GM18873 (cell line): ENCODE measurements at regions not wholly inside any gene's neighbourhood (a gene's known extent, or its start where the extent isn't known, plus 50 kb on each side); places are given as distances from the start of the nearest gene placed in this dataset.

Experiments used
- ATAC-seq: cut with Tn5 transposase; IDR thresholded peaks from one replicate; pipeline ENCODE4 v1.9.1; 2021; ENCODE audit warnings: mild to moderate bottlenecking, moderate library complexity, moderate number of reproducible peaks; ENCODE audit not compliant: unreplicated experiment, low FRiP score

DNA sequence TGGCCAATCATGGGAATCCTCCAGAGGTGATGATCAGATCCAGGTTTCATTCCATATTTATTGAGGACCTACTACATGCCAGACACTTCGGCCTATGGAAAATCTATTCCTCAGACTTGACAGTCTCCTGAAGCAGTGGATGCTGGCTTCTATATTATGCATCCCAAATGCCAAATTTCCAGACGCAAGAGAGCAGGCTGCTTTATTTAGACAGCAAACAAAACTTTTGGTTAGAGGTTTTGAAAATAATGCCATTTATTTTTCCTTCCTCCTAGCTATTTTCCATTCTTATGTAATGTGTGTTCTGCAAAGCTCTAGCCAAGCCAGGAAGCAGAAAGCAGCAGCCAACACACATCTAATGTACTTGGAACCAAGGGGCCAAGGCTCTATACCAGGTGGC is 330.8 kb downstream of the GPAM start:
- no peak for ATAC-seq

DNA sequence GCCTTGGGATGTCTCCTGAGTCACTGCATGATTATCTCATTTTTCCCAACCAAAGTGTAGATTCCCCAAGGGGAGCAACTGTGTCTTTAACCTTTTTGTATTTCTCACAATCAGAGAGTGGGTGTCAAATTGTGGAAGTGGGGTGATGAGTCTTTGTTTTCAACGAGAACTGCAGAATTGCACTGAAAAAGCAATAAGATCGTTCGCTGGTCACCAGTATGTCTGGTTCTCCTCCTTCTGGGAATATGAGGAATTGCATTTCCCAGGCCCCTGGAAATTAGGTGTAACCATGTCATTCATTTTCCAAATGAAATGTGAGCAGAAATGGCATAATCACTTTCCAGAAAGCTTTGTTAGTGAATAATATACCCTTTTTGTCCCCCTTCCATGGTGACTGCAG is 326.9 kb downstream of the GPAM start:
- no peak for ATAC-seq

- no peak for ATAC-seq
These were observed 318.0 kb downstream of the GPAM start for GRCh38 chr10:111865550-111865949.

- no peak for ATAC-seq
These were observed 312.1 kb downstream of the GPAM start for GRCh38 chr10:111871458-111871857.

- no peak for ATAC-seq
These were observed 311.0 kb downstream of the GPAM start for GRCh38 chr10:111872591-111872990.

DNA sequence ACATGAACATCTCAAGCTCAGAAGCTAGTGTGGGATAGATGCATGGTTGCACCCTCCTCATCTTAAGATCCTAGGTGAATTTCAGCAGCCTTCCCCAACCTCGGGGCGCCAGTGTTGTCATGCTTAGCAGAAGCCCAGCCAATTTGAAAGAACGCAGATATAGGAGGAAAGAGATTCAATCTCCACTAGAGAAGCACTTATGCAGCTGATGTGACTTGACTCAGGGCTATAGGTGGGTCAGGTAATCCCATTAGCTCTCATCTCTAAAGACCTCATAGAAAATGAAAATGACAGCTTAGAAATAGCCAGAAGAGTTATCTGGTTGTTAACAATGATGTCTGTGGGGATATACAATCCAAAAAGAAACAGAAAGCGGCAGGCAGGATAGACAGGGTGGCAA is 310.5 kb downstream of the GPAM start:
- no peak for ATAC-seq

- no peak for ATAC-seq
These were observed 309.9 kb downstream of the GPAM start for GRCh38 chr10:111873621-111874135.

- no peak for ATAC-seq
These were observed 309.0 kb downstream of the GPAM start for GRCh38 chr10:111874576-111874975.

DNA sequence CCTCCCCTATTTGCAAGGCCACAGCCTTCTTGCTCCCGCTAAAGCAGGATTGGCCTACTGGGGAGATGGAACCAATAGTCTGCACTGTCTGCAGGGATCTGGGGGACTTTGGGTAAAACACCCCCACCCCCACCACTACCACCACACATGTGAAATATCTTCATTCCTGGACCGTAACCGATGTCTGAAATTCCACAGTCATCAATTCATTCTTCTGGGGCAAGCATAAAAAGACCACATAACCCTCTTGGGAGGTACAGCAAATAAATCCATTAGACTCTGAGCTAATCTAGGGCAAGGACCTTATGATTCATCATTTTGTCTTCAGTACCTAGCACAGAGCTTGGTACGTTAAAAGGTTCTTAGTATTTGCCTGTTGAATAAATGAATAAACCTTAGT is 307.8 kb downstream of the GPAM start:
- ATAC-seq: no peak

GRCh38 chr10:111877258-111877657 is 306.3 kb downstream of the GPAM start:
- no peak for ATAC-seq

- no peak for ATAC-seq
These were observed 303.6 kb downstream of the GPAM start for GRCh38 chr10:111879969-111880368.

DNA sequence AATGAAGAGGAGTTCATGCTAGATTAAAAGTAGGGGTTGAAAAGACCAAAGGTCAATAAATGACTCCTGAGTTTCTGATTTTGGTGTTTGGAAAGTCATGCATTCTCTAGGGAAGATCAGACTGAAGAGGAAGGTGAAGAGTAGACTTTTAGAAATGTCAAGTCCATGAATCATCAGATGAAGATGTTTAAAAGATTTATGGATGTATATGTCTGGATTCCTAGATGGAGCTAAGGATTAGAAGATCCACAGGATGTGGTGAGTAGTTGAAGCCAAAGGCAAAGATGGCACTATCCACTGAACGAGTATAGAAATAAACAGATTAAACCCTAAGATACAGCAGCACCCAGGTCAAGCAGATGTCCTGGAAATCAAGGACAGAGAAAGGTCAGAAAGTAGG is 298.5 kb downstream of the GPAM start:
- ATAC-seq: no peak

DNA sequence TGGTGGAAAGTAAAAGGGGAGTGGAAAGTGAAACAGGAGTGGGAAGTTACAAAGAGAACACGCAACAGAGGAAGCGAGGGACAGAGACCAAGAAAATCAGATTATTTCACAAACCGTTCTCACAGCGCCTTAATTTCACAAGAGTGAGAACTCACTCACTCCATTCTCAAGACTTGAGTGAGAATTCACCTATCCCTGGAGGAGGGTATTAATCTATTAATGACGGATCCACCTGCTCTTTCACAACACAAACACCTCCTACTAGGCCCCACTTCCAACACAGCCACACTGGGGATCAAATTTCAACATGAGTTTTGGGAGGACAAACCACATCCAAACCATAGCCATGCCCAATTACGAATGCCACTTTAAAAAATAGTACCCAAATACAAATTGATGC is 297.6 kb downstream of the GPAM start:
- no peak for ATAC-seq

- ATAC-seq: no peak
These were observed 296.3 kb downstream of the GPAM start for GRCh38 chr10:111887266-111887665.

GRCh38 chr10:111890046-111890445 is 293.5 kb downstream of the GPAM start:
- ATAC-seq: no peak

GRCh38 chr10:111916011-111916410 is 267.6 kb downstream of the GPAM start:
- no peak for ATAC-seq

DNA sequence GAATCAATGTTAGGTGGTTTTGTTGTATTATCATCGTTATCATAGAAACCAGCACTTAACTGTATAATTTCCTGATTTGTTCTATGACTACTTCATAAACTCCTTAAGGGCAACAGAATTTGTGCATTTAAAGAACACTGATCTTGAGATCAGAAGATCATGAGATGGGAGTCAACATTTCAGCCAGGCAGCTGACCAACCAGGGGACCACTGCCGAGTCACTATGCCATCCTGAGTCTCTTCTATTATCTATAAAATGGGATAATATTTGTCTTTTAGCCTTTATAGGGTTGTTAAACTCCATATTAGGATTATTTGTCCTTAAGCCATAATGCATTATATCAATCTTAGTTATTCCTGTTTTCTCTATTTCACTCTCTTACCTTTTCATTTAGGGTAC is 261.7 kb downstream of the GPAM start:
- no peak for ATAC-seq

GRCh38 chr10:111923032-111923431 is 260.5 kb downstream of the GPAM start:
- ATAC-seq: no peak

GRCh38 chr10:111926286-111926685 is 257.3 kb downstream of the GPAM start:
- ATAC-seq: no peak

DNA sequence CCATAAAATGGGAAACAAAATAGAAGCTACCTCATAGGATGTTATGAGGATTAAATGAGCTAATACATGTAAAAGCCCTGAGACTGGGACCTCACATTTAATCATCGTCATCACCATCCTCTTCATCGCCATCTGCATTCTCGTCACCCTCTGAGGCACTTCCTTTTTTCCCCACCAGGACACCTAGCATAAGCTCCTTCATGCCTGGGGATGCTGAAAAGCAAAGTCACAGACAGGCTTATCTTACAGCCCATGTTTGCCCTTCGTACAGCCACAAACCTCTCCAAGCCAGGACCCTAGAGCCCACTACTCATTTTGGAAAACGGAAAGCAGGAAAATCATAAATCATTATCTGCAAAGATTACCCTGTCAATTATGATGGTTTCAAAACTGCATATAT is 249.6 kb downstream of the GPAM start:
- ATAC-seq: no peak

DNA sequence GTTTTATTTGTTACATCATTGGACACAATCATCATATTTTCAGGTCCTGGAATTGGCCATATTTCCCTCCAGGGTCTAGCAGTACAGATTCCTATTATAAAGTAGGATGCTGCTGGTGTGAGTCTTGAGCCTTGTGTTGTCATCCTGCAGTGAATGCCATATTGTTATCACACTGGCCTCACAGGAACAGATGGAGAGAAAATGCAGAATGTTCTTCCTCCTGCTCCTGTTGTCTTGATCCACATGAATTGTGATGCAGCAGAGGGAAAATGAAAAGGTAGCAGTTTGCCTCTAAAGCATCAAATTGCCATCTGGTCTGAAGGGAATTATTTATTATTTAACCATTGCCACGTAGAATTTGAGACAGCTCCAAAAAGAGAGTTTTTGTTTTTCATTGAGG is 248.6 kb downstream of the GPAM start:
- no peak for ATAC-seq

- ATAC-seq: no peak
These were observed 247.4 kb downstream of the GPAM start for GRCh38 chr10:111936143-111936542.

GRCh38 chr10:111944331-111944730 is 239.2 kb downstream of the GPAM start:
- ATAC-seq: no peak
